Liver (tissue), 6 donors: ENCODE measurements at regions not wholly inside any gene's neighbourhood (a gene's known extent, or its start where the extent isn't known, plus 50 kb on each side); places are given as distances from the start of the nearest gene placed in this dataset.
"Not testable (repeated sequence)": the region's sequence is repeated elsewhere in the genome, so short reads cannot be mapped to it uniquely, and the experiment has no call there.

Experiments used
- DNase-seq: peaks from one replicate; pipeline ENCODE4 v3.0.0-alpha.2; 2017; ENCODE audit warnings: low spot score
- H3K27ac ChIP-seq, 2 donors: one replicate each; pipeline ENCODE4 v1.7.0; 2013; ENCODE audit warnings: inconsistent platforms in 2 of 2, low read length in 2 of 2, control low read depth in 1 of 2, low read depth in 1 of 2, mild to moderate bottlenecking in 1 of 2
- H3K27me3 ChIP-seq, 4 donors: one replicate each; pipeline versions ENCODE4 v1.6.1 to v1.7.0; 2013; ENCODE audit warnings: low read length in 3 of 4, inconsistent platforms in 1 of 4, mild to moderate bottlenecking in 1 of 4, moderate library complexity in 1 of 4; ENCODE audit not compliant: control insufficient read depth in 4 of 4, insufficient read depth in 4 of 4
- H3K36me3 ChIP-seq, 4 donors: one replicate each; pipeline versions ENCODE4 v1.6.1 to v1.7.0; 2013; ENCODE audit warnings: low read length in 3 of 4, mild to moderate bottlenecking in 3 of 4, low read depth in 1 of 4, moderate library complexity in 1 of 4; ENCODE audit not compliant: control insufficient read depth in 4 of 4, insufficient read depth in 3 of 4
- H3K4me1 ChIP-seq, 4 donors: one replicate each; pipeline versions ENCODE4 v1.6.1 to v1.7.0; 2013; ENCODE audit warnings: low read length in 3 of 4, mild to moderate bottlenecking in 3 of 4, moderate library complexity in 1 of 4; ENCODE audit not compliant: control insufficient read depth in 4 of 4, insufficient read depth in 4 of 4
- H3K4me3 ChIP-seq, 3 donors: one replicate each; pipeline versions ENCODE4 v1.6.1 to v1.7.0; 2013; ENCODE audit warnings: low read length in 3 of 3, control low read depth in 1 of 3, low read depth in 1 of 3, mild to moderate bottlenecking in 1 of 3
- H3K9ac ChIP-seq, 2 donors: one replicate each; pipeline ENCODE4 v1.7.0; 2013; ENCODE audit warnings: low read length in 2 of 2, mild to moderate bottlenecking in 2 of 2, moderate library complexity in 2 of 2, control low read depth in 1 of 2, low read depth in 1 of 2
- H3K9me3 ChIP-seq, 4 donors: one replicate each; pipeline versions ENCODE4 v1.6.1 to v1.7.0; 2013; ENCODE audit warnings: low read length in 3 of 4; ENCODE audit not compliant: control insufficient read depth in 4 of 4
- WGBS: extraction: QIAGEN DNeasy Blood & Tissue Kit; methylation state at CpG from one replicate; pipeline ENCODE4 v1.1.7; 2013; 5-methylcytosine and 5-hydroxymethylcytosine counted together
- donor health status: healthy.
- donor health status: healthy.
- donor health status: healthy.

DNA sequence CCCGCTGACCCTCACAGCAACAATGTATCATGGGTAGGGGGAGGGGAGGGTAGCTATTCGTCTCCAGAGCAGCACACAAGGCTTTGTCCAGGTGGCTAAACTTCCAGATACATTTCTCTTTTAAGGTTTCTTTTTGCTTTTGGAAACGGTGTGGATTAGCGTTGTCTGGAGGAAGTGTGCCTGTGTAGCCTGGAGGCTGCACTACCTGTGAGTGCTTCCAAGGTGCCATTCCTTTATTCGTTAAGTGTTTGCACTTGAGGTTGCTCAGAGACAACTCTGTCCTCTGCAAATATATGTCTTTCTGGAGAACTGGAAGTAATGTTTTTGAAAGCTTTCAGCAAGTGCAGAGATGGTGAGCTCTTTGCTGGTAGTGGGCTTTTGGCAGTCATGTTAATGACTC lies 53.1 kb downstream of the HSFY1 start:
- H3K36me3 ChIP-seq, DNase-seq, H3K9me3 ChIP-seq, H3K27ac ChIP-seq, H3K4me3 ChIP-seq, H3K4me1 ChIP-seq, H3K27me3 ChIP-seq, H3K9ac ChIP-seq: not testable (repeated sequence)
- no CpG with 5 or more reads among the region's 5 CpGs for WGBS

DNA sequence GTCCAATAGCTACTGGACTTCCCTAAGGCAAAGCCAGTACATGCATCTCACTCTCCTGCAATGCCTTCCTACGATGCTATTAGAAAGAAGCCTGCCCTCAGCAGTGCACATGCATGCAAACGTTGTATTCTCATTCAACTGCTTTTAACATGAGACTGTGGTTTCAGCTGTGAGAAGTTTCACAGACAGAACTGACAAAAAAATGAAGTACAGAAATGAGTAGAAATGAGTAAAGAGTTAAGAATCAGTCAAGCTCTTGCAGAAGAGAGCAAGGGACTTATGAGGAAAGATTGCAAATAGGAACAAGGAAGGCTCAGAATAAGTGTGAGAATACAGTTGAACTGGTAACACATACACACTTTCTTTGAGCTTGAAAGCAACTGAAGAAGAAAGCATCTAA lies 54.8 kb downstream of the HSFY1 start:
- WGBS: no CpG with 5 or more reads among the region's 2 CpGs
- H3K27me3 ChIP-seq, H3K27ac ChIP-seq, H3K4me1 ChIP-seq, H3K4me3 ChIP-seq, H3K36me3 ChIP-seq, DNase-seq, H3K9me3 ChIP-seq, H3K9ac ChIP-seq: not testable (repeated sequence)

DNA sequence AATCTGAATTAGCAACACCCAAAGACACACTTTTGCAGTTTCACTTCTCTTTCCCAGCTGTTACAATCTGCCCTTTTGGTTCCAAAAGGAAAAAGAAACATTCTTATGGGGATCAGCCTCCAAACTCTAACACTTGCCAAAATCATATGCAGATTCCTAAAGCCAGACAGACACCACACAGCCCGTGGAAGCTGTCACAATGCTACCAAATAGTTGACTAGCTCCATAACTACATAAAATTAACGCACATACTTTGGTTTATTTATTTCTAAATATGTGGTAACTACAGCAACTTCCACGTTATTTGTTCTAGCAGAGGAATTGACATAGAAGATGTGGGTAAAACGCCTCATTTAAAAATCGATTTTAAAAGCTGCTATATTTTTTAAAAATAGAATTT lies 59.7 kb downstream of the HSFY1 start:
- not testable (repeated sequence) for H3K4me3 ChIP-seq, DNase-seq, H3K9ac ChIP-seq, H3K36me3 ChIP-seq, H3K4me1 ChIP-seq, H3K27ac ChIP-seq, H3K9me3 ChIP-seq, H3K27me3 ChIP-seq
- no CpG with 5 or more reads among the region's 5 CpGs for WGBS

DNA sequence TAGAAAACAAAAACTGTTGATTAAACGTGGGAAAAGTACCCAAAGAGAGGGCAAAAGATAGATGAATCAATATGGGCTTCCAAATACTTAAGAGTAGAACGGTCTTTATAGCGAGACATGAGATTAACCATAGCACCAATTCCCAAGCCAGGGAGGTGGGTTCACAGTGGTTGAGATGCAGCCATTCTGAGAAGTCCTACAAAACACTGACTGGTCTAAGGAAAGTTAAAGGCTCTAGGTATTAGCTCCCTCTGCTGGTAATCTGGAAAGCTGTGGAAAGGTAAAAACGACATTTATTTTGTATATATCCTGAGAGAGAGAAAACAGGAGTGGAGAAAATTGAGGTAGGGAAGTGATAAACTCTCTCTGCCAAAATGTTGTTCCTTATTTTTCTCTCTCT lies 61.7 kb downstream of the HSFY1 start:
- H3K36me3 ChIP-seq, H3K27me3 ChIP-seq, H3K4me1 ChIP-seq, DNase-seq, H3K9me3 ChIP-seq, H3K27ac ChIP-seq, H3K9ac ChIP-seq, H3K4me3 ChIP-seq: not testable (repeated sequence)
- WGBS: no CpG with 5 or more reads among the region's 4 CpGs

DNA sequence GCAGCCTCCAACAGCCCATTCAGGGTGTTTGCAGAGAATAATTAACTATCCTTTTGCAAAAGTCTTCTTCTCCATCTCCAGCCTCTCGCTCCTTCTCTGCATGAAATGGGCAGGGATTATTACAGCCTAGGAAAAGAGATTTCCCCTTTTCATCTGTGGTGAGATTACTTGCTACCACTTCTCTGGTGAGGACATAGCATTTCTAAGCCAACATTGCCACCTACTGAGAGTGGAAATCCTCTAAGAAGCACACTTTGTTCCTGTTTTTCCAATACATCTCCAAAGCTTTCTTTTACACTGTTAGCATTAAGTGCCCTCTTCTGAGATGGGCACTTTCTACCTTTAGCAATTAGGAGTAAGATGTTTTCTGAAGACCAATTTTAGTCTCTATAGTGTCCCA lies 69.3 kb downstream of the HSFY1 start:
- no CpG with 5 or more reads among the region's 1 CpG for WGBS

DNA sequence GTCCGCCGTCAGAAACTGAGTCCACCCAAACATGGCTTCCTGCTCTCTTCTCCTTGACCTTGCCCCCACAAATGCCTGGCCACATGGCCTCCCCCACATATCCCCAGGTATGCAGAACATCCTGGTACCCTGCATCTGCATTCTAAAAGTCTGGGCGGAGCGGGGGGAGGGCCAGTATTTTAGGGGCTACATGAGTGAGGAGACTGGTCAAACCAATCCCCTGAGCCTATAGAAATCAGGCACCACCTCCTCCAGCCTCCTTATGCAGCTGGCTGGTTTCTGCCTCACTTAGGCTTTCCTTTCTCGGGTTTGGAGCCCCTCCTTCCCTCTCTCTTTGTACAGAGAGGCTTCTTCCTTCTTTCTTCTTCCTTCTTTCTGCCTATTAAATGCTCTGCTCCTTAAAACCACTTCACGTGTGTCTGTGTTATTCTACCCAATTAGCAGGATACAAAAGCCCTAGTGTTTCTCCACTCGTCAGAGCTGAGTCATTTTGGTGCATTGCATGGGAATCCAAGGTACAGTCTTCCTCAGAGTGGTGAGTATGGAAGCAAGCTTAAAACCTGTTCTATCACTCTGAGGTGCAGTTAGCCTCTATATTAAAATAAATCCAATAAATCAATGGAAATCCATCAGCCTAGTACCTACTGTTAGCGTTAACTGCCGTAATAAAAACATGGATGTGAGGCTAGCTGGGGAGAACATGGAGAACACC lies 83.4 kb downstream of the HSFY1 start:
- not testable (repeated sequence) for H3K36me3 ChIP-seq, H3K27me3 ChIP-seq, DNase-seq, H3K4me1 ChIP-seq, H3K4me3 ChIP-seq, H3K9me3 ChIP-seq, H3K9ac ChIP-seq, H3K27ac ChIP-seq
- no CpG with 5 or more reads among the region's 9 CpGs for WGBS

More for the DNA sequence above, 69.3 kb downstream of the HSFY1 start:
- not testable (repeated sequence) for H3K27me3 ChIP-seq, H3K27ac ChIP-seq, DNase-seq, H3K9me3 ChIP-seq, H3K4me1 ChIP-seq, H3K9ac ChIP-seq, H3K4me3 ChIP-seq, H3K36me3 ChIP-seq

DNA sequence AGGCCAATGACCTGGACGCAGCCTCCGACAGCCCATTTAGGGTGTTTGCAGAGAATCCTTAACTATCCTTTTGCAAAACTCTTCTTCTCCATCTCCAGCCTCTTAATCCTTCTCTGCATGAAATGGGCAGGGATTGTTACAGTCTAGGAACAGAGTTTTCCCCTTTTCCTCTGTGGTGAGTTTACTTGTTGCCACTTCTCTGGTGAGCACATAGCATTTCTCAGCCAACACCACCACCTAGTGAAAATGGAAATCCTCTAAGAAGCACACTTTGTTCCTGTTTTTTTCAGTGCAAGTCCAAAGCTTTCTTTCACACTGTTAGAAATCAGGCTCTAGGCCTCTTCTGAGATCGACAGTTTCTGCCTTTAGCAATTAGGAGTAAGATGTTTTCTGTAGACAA lies 84.1 kb downstream of the HSFY1 start:
- not testable (repeated sequence) for H3K27ac ChIP-seq, H3K4me3 ChIP-seq, DNase-seq, H3K9me3 ChIP-seq, H3K36me3 ChIP-seq, H3K9ac ChIP-seq, H3K4me1 ChIP-seq, H3K27me3 ChIP-seq
- WGBS: no CpG with 5 or more reads among the region's 3 CpGs

DNA sequence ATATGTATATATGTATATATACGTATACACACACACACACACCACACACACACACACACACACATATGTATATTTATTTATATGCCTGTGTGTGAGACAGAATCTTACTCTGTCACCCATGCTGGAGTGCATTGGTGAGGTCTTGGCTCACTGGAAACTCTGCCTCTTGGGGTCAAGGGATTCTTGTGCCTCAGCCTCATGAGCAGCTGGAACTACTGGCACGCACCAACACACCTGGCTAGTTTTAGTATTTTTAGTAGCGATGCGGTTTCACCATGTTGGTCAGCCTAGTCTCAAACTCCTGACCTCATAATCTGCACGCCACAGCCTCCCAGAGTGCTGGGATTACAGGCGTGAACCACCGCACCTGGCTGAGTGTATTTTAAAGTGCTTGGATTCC lies 85.1 kb downstream of the HSFY1 start:
- H3K27me3 ChIP-seq, H3K9ac ChIP-seq, H3K27ac ChIP-seq, DNase-seq, H3K4me1 ChIP-seq, H3K9me3 ChIP-seq, H3K36me3 ChIP-seq, H3K4me3 ChIP-seq: not testable (repeated sequence)
- WGBS: no CpG with 5 or more reads among the region's 7 CpGs
